Neuron (in vitro differentiated cells): ENCODE measurements at regions not wholly inside any gene's neighbourhood (a gene's known extent, or its start where the extent isn't known, plus 50 kb on each side); places are given as distances from the start of the nearest gene placed in this dataset.
"Not testable (repeated sequence)": the region's sequence is repeated elsewhere in the genome, so short reads cannot be mapped to it uniquely, and the experiment has no call there.

ENCODE experiments used
- H2AFZ ChIP-seq: one replicate; pipeline ENCODE4 v1.6.1; 2013; ENCODE audit warnings: low read depth, mild to moderate bottlenecking, inconsistent platforms, low read length, moderate library complexity
- H3K27me3 ChIP-seq: one replicate; pipeline ENCODE4 v1.6.1; 2013; ENCODE audit warnings: low read length; ENCODE audit not compliant: insufficient read depth
- H3K36me3 ChIP-seq: one replicate; pipeline ENCODE4 v1.6.1; 2013; ENCODE audit warnings: low read length; ENCODE audit not compliant: insufficient read depth
- H3K4me1 ChIP-seq: one replicate; pipeline ENCODE4 v1.6.1; 2013; ENCODE audit warnings: low read length; ENCODE audit not compliant: insufficient read depth
- H3K4me3 ChIP-seq: 2 replicates; pipeline ENCODE4 v1.5.1; 2013; ENCODE audit warnings: mild to moderate bottlenecking, low read length, moderate library complexity
- H3K9me3 ChIP-seq: one replicate; pipeline ENCODE4 v1.6.1; 2013; ENCODE audit warnings: low read length

- Histone ChIP-seq H3K4me3 (no peak overlapping the region), H2AFZ (no peak overlapping the region), H3K36me3 (no peaks in the 10 kb centered on the region), H3K27me3 (no peaks in the 10 kb centered on the region), H3K9me3 (no peaks in the 10 kb centered on the region), H3K4me1 (no peaks in the 10 kb centered on the region)
Observed at GRCh38 chr12:89289720-89290119, 62.6 kb downstream of the DUSP6 start.

DNA sequence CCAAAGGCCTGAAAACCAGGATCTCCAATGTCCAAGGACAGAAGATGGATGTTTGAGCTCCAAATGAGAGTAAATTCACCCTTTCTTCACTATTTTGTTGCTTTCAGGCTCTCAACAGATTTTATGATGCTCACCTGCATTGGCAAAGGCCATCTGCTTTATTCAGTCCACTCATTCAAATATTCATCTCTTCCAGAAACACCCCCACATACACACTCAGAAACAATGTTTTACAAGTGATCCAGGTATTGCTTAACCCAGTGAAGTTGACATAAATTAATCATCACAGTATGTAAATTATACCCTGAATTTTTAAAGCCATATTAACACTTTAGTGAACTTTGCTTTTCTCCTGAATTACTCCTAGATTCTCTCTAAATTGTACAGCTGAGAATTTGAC lies 63.3 kb downstream of the DUSP6 start:
- Histone ChIP-seq H3K4me3 (no peak overlapping the region), H3K27me3 (no peaks in the 10 kb centered on the region), H3K9me3 (no peaks in the 10 kb centered on the region), H3K4me1 (no peaks in the 10 kb centered on the region), H2AFZ (no peak overlapping the region), H3K36me3 (no peaks in the 10 kb centered on the region)

DNA sequence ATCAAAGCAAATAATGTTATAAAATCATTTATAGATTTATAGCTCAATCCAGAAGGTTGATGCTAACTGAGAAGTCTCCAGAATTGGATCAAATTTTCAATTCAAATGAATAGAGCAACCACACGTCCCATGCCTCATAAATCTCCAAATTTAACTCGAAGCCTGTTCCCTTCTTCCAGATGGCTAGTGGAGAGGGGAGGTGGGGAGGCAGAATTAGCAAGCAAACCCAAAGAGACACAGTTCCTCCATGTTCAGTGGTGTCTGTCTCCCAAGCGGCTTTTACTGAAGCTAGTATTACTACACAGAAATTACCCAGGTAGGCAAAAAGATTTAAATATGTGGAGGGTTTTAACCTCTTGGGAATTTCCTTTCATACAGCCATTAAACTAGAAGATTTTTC lies 65.8 kb downstream of the DUSP6 start:
- Histone ChIP-seq H3K27me3 (no peaks in the 10 kb centered on the region), H3K9me3 (no peaks in the 10 kb centered on the region), H3K36me3 (no peaks in the 10 kb centered on the region), H3K4me3 (no peak overlapping the region), H3K4me1 (peaks cover 3% of the 10 kb centered on the region), H2AFZ (no peak overlapping the region)

GRCh38 chr12:89281539-89281867 lies 70.8 kb downstream of the DUSP6 start:
- H3K27me3 ChIP-seq = no peaks in the 10 kb centered on the region
- peak overlapping the region; percentile 72 for H2AFZ ChIP-seq
- no peaks in the 10 kb centered on the region for H3K36me3 ChIP-seq
- peaks cover 13% of the 10 kb centered on the region for H3K4me1 ChIP-seq
- H3K4me3 ChIP-seq = no peak overlapping the region
- no peaks in the 10 kb centered on the region for H3K9me3 ChIP-seq

GRCh38 chr12:89280833-89281538 lies 71.3 kb downstream of the DUSP6 start:
- Histone ChIP-seq H3K27me3 (no peaks in the 10 kb centered on the region), H2AFZ (peak overlapping the region; percentile 72), H3K9me3 (no peaks in the 10 kb centered on the region), H3K36me3 (no peaks in the 10 kb centered on the region), H3K4me1 (peaks cover 13% of the 10 kb centered on the region), H3K4me3 (no peak overlapping the region)

DNA sequence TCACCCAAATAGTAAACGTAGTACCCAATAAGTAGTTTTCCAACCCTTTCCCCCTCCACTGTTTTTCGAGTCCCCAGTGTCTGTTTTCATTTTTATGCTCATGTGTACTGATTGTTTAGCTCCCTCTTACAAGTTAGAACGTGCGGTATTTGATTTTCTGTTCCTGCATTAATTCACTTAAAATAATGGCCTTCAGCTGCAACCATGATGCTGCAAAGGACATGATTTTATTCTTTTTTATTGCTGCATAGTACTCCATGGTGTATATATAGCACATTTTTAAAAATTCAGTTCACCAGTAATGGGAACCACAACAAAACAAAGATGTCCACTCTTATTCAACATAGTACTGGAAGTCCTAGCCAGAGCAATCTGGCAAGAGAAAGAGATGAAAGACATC lies 72.8 kb downstream of the DUSP6 start:
- peaks cover 13% of the 10 kb centered on the region for H3K4me1 ChIP-seq
- no peak overlapping the region for H3K4me3 ChIP-seq
- H3K9me3 ChIP-seq = no peaks in the 10 kb centered on the region
- no peaks in the 10 kb centered on the region for H3K27me3 ChIP-seq
- no peaks in the 10 kb centered on the region for H3K36me3 ChIP-seq
- H2AFZ ChIP-seq = no peak overlapping the region

GRCh38 chr12:89278862-89279261 lies 73.4 kb downstream of the DUSP6 start:
- Histone ChIP-seq H3K4me1 (peaks cover 13% of the 10 kb centered on the region), H3K9me3 (no peaks in the 10 kb centered on the region), H2AFZ (no peak overlapping the region), H3K36me3 (no peaks in the 10 kb centered on the region), H3K27me3 (no peaks in the 10 kb centered on the region), H3K4me3 (no peak overlapping the region)

- Histone ChIP-seq H3K27me3 (no peaks in the 10 kb centered on the region), H2AFZ (no peak overlapping the region), H3K4me3 (no peak overlapping the region), H3K9me3 (no peaks in the 10 kb centered on the region), H3K4me1 (peaks cover 13% of the 10 kb centered on the region), H3K36me3 (no peaks in the 10 kb centered on the region)
Observed at GRCh38 chr12:89278169-89278568, 74.1 kb downstream of the DUSP6 start.

DNA sequence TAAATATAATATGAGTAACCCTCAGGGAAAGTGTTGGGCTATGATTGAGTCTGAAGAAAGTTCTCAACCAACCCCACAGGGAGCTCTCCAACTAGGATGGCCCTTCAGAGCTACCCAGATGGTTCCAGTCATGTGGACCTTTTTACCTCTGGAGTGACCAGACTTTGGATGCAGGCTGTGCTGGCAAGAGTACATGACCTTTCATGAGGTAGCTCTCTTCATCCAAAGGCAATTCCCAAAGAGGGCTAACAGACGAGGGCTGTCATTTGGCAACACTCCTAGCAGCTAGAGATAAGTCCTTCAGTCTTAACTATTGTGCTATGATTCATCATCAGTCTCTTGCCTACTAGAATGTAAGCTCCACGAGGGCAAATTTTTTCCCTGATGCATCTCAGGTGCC lies 75.4 kb downstream of the DUSP6 start:
- no peak overlapping the region for H3K4me3 ChIP-seq
- no peaks in the 10 kb centered on the region for H3K9me3 ChIP-seq
- H2AFZ ChIP-seq = no peak overlapping the region
- H3K36me3 ChIP-seq = no peaks in the 10 kb centered on the region
- no peaks in the 10 kb centered on the region for H3K27me3 ChIP-seq
- H3K4me1 ChIP-seq = peaks cover 13% of the 10 kb centered on the region

- no peak overlapping the region for H3K4me3 ChIP-seq
- H2AFZ ChIP-seq = no peak overlapping the region
- peaks cover 2% of the 10 kb centered on the region for H3K9me3 ChIP-seq
- H3K36me3 ChIP-seq = no peaks in the 10 kb centered on the region
- H3K27me3 ChIP-seq = no peaks in the 10 kb centered on the region
- no peaks in the 10 kb centered on the region for H3K4me1 ChIP-seq
Observed at GRCh38 chr12:89273525-89273924, 78.8 kb downstream of the DUSP6 start.

DNA sequence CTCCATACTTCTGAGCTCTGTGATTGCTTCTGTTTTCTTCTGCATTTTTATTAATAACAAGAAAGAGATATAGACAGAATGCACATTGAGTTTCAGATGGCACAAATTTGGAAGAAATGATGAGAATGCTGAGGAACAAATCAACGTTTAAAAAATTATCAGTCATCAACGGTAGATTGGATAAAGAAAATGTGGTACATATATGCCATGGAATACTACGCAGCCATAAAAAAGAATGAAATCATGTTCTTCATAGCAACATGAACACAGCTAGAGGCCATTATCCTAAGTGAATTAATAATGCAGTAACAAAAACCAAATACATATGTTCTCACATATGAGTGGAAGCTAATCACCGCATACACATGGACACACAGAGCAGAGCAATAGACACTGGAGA lies 81.8 kb downstream of the DUSP6 start:
- Histone ChIP-seq H3K4me1 (no peaks in the 10 kb centered on the region), H3K27me3 (no peaks in the 10 kb centered on the region), H3K9me3 (peaks cover 2% of the 10 kb centered on the region), H3K36me3 (no peaks in the 10 kb centered on the region), H2AFZ (no peak overlapping the region), H3K4me3 (no peak overlapping the region)

GRCh38 chr12:89269174-89269573 lies 83.1 kb downstream of the DUSP6 start:
- Histone ChIP-seq H3K9me3 (peaks cover 2% of the 10 kb centered on the region), H3K4me3 (no peak overlapping the region), H3K36me3 (no peaks in the 10 kb centered on the region), H3K4me1 (no peaks in the 10 kb centered on the region), H2AFZ (no peak overlapping the region), H3K27me3 (no peaks in the 10 kb centered on the region)

- Histone ChIP-seq H2AFZ (no peak overlapping the region), H3K4me3 (no peak overlapping the region), H3K4me1 (no peaks in the 10 kb centered on the region), H3K27me3 (no peaks in the 10 kb centered on the region), H3K36me3 (no peaks in the 10 kb centered on the region), H3K9me3 (peaks cover 2% of the 10 kb centered on the region)
Observed at GRCh38 chr12:89267404-89267803, 84.9 kb downstream of the DUSP6 start.

- not testable (repeated sequence) for H3K4me3 ChIP-seq, H3K27me3 ChIP-seq
Observed at GRCh38 chr12:89266574-89267188, 85.6 kb downstream of the DUSP6 start.

More at GRCh38 chr12:89266574-89267188, 85.6 kb downstream of the DUSP6 start:
- not testable (repeated sequence) for H2AFZ ChIP-seq, H3K4me1 ChIP-seq, H3K36me3 ChIP-seq, H3K9me3 ChIP-seq
